GM12878 (cell line): ENCODE measurements at regions not wholly inside any gene's neighbourhood (a gene's known extent, or its start where the extent isn't known, plus 50 kb on each side); places are given as distances from the start of the nearest gene placed in this dataset.

ENCODE experiments used
- ATAC-seq: fragments of 200-7000 bp; cut with Tn5 transposase; 3 replicates; pipeline ENCODE4 v1.9.1; 2020; ENCODE audit warnings: mild to moderate bottlenecking, moderate library complexity
- BruUV-seq: library from RNA; stranded (reverse); fragments of 400-500 nt; replicated peaks from 2 replicates; lab custom pipeline; 2021; lab: Mats Ljungman, UMichigan
- CTCF ChIA-PET: fragments of 300-600 bp; sonication (Branson Sonifier 250); formaldehyde crosslinking; extraction: SDS; loops from one replicate; lab custom pipeline; 2021; ENCODE audit warnings: inconsistent platforms; lab: Yijun Ruan, JAX
- POLR2A ChIA-PET: fragments of 350-600 bp; formaldehyde crosslinking; extraction: SDS; loops from one replicate; lab custom pipeline; 2021; ENCODE audit warnings: inconsistent platforms; lab: Charles Lee
- RAD21 ChIA-PET: fragments of 300-600 bp; sonication (Branson Sonifier 250); formaldehyde crosslinking; loops from one replicate; lab custom pipeline; 2023; ENCODE audit warnings: antibody characterized with exemption; ENCODE audit not compliant: unreplicated experiment; lab: Charles Lee
- SMC1A ChIA-PET: fragments of 300-600 bp; sonication (Branson Sonifier 250); formaldehyde crosslinking; loops from one replicate; lab custom pipeline; 2023; ENCODE audit not compliant: unreplicated experiment, uncharacterized antibody; lab: Charles Lee
- DNase-seq: peaks from one replicate; pipeline ENCODE4 v3.0.0-alpha.2; 2011; ENCODE audit warnings: low read depth, low spot score
- FAIRE-seq: peaks from 3 replicates; lab custom pipeline; 2011; peaks lifted over from hg19 to GRCh38; lab: Jason Lieb, UNC
- H2AFZ ChIP-seq: 2 replicates; pipeline ENCODE4 v1.6.0; 2011; ENCODE audit warnings: low read depth, low read length, control low read depth; ENCODE audit not compliant: control insufficient read depth
- H3K27ac ChIP-seq: 2 replicates; pipeline ENCODE4 v1.5.1; 2011; ENCODE audit warnings: control low read depth; ENCODE audit not compliant: control insufficient read depth, insufficient read depth
- H3K27me3 ChIP-seq, 2 experiments: replicated peaks in 1 of 2; 2 replicates each; pipeline versions ENCODE4 v1.6.0 to v1.6.1; 2011; ENCODE audit warnings: low read length in 1 of 2; ENCODE audit not compliant: control insufficient read depth in 2 of 2, insufficient read depth in 2 of 2
- H3K36me3 ChIP-seq, 2 experiments: 2 replicates each; pipeline ENCODE4 v1.5.1; 2011; ENCODE audit warnings: low read length in 1 of 2; ENCODE audit not compliant: control insufficient read depth in 2 of 2, insufficient read depth in 2 of 2
- H3K4me1 ChIP-seq: 2 replicates; pipeline ENCODE4 v1.6.1; 2011; ENCODE audit warnings: mild to moderate bottlenecking, low read length, moderate library complexity, mixed read lengths; ENCODE audit not compliant: control insufficient read depth, insufficient read depth
- H3K4me2 ChIP-seq: 2 replicates; pipeline ENCODE4 v1.6.0; 2011; ENCODE audit warnings: control low read depth; ENCODE audit not compliant: control insufficient read depth, insufficient read depth
- H3K4me3 ChIP-seq: fragments of 200-600 bp; sonication (generic); 2 replicates; pipeline ENCODE4 v1.5.1; 2016
- H3K79me2 ChIP-seq: 2 replicates; pipeline ENCODE4 v1.6.0; 2011; ENCODE audit warnings: low read length; ENCODE audit not compliant: control insufficient read depth, insufficient read depth
- H3K9ac ChIP-seq: 2 replicates; pipeline ENCODE4 v1.8.0; 2011; ENCODE audit warnings: low read length, control low read depth, mixed read lengths; ENCODE audit not compliant: control insufficient read depth, insufficient read depth
- H3K9me3 ChIP-seq: replicated peaks from 3 replicates; pipeline ENCODE4 v1.5.1; 2011; ENCODE audit warnings: mild to moderate bottlenecking, low read length; ENCODE audit not compliant: control insufficient read depth, insufficient read depth
- H4K20me1 ChIP-seq: 2 replicates; pipeline ENCODE4 v1.6.0; 2011; ENCODE audit not compliant: control insufficient read depth, insufficient read depth
- CEBPB ChIP-seq, 2 experiments: fragments of 150-350 bp in 1 of 2; IDR thresholded peaks; 2 replicates each; pipeline ENCODE4 v1.6.1; 2012 to 2014; ENCODE audit warnings: low read depth in 2 of 2, low read length in 2 of 2, borderline replicate concordance in 1 of 2, inconsistent platforms in 1 of 2
- E2F8 ChIP-seq: fragments of 450-650 bp; IDR thresholded peaks from 2 replicates; pipeline ENCODE4 v1.6.1; 2018; ENCODE audit warnings: mild to moderate bottlenecking, low read depth, moderate library complexity; ENCODE audit not compliant: partially characterized antibody
- EED ChIP-seq: sonication (generic); IDR thresholded peaks from 2 replicates; pipeline ENCODE4 v1.6.1; 2016; ENCODE audit warnings: antibody characterized with exemption, low read depth
- FOS ChIP-seq: IDR thresholded peaks from 3 replicates; pipeline ENCODE4 v1.6.1; 2011; ENCODE audit warnings: borderline replicate concordance; ENCODE audit not compliant: insufficient read length; ENCODE audit errors: extremely low read depth
- KDM1A ChIP-seq: fragments of 200-600 bp; sonication (generic); IDR thresholded peaks from 2 replicates; pipeline ENCODE4 v1.6.1; 2016; ENCODE audit warnings: borderline replicate concordance
- MEF2B ChIP-seq: fragments of 450-650 bp; IDR thresholded peaks from 2 replicates; pipeline ENCODE4 v1.6.1; 2018; ENCODE audit warnings: mild to moderate bottlenecking, moderate library complexity; ENCODE audit not compliant: partially characterized antibody, poor library complexity, severe bottlenecking
- PAX5 ChIP-seq: IDR thresholded peaks from 2 replicates; pipeline ENCODE4 v1.6.1; 2011; ENCODE audit warnings: low read depth, low read length, borderline replicate concordance
- RBBP5 ChIP-seq: fragments of 200-600 bp; sonication (generic); conservative IDR thresholded peaks from 2 replicates; pipeline ENCODE4 v1.6.1; 2016
- RCOR1 ChIP-seq: conservative IDR thresholded peaks from 2 replicates; pipeline ENCODE4 v1.6.1; 2012; ENCODE audit warnings: low read depth, low read length, improper control_type of control experiment
- SMC3 ChIP-seq: IDR thresholded peaks from 2 replicates; pipeline ENCODE4 v1.6.1; 2011; ENCODE audit warnings: low read length, improper control_type of control experiment, borderline replicate concordance
- TCF7 ChIP-seq: IDR thresholded peaks from 2 replicates; pipeline ENCODE4 v1.6.1; 2014; ENCODE audit warnings: antibody characterized with exemption, borderline replicate concordance
- WGBS: methylation state at CpG from one replicate; pipeline ENCODE4 v1.1.6; 2016; ENCODE audit warnings: low lambda C conversion rate; ENCODE audit not compliant: insufficient replicate concordance, insufficient coverage; ENCODE audit errors: missing lambda C conversion rate; 5-methylcytosine and 5-hydroxymethylcytosine counted together
- in situ Hi-C: fragments of 300-500 bp; cut with MboI; formaldehyde crosslinking; loops from 9 replicates; pipeline ENCODE4 v1.14.3; 2018; ENCODE audit warnings: mixed read lengths
- intact Hi-C: fragments of 100-400 bp; cut with micrococcal nuclease; formaldehyde crosslinking; loops from one replicate; pipeline ENCODE4 v1.14.2; 2022; ENCODE audit not compliant: unreplicated experiment
- TF ChIP-seq, protein P1 (sequence below): fragments of 450-650 bp; conservative IDR thresholded peaks from 2 replicates; pipeline ENCODE4 v1.6.1; 2017; ENCODE audit warnings: mild to moderate bottlenecking, moderate library complexity
- TF ChIP-seq, protein P2 (sequence below): fragments of 150-350 bp; IDR thresholded peaks from 2 replicates; pipeline ENCODE4 v1.6.1; 2014; ENCODE audit warnings: mild to moderate bottlenecking, low read depth, low read length

- no peaks in the 10 kb centered on the region for H3K36me3 ChIP-seq
- no peak for FAIRE-seq
- no peak overlapping the region for H2AFZ ChIP-seq
- ChIA-PET POLR2A (no interaction called here), RAD21 (no interaction called here), SMC1A (no interaction called here), CTCF (no interaction called here)
- H3K9ac ChIP-seq = no peak overlapping the region
- no peak overlapping the region for H3K4me3 ChIP-seq
- H3K79me2 ChIP-seq = no peaks in the 10 kb centered on the region
- no peaks in the 10 kb centered on the region for H3K9me3 ChIP-seq
- no peak for DNase-seq
- BruUV-seq = no TSS peak
- in situ Hi-C loops = no loop called here
- H3K4me2 ChIP-seq = no peak overlapping the region
- H3K4me1 ChIP-seq = no peaks in the 10 kb centered on the region
- intact Hi-C loops = no loop called here
- 66% methylated on average over 4 of the region's 4 CpGs for WGBS
- no peaks in the 10 kb centered on the region for H3K27me3 ChIP-seq
- no peaks in the 10 kb centered on the region for H4K20me1 ChIP-seq
- TF ChIP-seq E2F8 (no peak), KDM1A (no peak), PAX5 (no peak), TCF7 (no peak), EED (no peak), FOS (no peak), RBBP5 (no peak), MEF2B (no peak), RCOR1 (no peak), SMC3 (no peak), CEBPB (IDR thresholded peaks at IDR 0.05; ENCODE audit: borderline replicate concordance in 1 of 2, low read depth in 2 of 2, low read length in 2 of 2) (no peak)
- TF ChIP-seq, protein P1, sequence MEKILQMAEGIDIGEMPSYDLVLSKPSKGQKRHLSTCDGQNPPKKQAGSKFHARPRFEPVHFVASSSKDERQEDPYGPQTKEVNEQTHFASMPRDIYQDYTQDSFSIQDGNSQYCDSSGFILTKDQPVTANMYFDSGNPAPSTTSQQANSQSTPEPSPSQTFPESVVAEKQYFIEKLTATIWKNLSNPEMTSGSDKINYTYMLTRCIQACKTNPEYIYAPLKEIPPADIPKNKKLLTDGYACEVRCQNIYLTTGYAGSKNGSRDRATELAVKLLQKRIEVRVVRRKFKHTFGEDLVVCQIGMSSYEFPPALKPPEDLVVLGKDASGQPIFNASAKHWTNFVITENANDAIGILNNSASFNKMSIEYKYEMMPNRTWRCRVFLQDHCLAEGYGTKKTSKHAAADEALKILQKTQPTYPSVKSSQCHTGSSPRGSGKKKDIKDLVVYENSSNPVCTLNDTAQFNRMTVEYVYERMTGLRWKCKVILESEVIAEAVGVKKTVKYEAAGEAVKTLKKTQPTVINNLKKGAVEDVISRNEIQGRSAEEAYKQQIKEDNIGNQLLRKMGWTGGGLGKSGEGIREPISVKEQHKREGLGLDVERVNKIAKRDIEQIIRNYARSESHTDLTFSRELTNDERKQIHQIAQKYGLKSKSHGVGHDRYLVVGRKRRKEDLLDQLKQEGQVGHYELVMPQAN = no peak
- TF ChIP-seq, protein P2, sequence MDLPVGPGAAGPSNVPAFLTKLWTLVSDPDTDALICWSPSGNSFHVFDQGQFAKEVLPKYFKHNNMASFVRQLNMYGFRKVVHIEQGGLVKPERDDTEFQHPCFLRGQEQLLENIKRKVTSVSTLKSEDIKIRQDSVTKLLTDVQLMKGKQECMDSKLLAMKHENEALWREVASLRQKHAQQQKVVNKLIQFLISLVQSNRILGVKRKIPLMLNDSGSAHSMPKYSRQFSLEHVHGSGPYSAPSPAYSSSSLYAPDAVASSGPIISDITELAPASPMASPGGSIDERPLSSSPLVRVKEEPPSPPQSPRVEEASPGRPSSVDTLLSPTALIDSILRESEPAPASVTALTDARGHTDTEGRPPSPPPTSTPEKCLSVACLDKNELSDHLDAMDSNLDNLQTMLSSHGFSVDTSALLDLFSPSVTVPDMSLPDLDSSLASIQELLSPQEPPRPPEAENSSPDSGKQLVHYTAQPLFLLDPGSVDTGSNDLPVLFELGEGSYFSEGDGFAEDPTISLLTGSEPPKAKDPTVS = no peak
- ATAC-seq = no peak
- no peak overlapping the region for H3K27ac ChIP-seq
Observed at GRCh38 chr5:18503797-18504328, 869.6 kb downstream of the TAF11L14 start.
